ENCODE measurements at regions not wholly inside any gene's neighbourhood (a gene's known extent, or its start where the extent isn't known, plus 50 kb on each side); places are given as distances from the start of the nearest gene placed in this dataset.
"Not testable (repeated sequence)": the region's sequence is repeated elsewhere in the genome, so short reads cannot be mapped to it uniquely, and the experiment has no call there.

DNA sequence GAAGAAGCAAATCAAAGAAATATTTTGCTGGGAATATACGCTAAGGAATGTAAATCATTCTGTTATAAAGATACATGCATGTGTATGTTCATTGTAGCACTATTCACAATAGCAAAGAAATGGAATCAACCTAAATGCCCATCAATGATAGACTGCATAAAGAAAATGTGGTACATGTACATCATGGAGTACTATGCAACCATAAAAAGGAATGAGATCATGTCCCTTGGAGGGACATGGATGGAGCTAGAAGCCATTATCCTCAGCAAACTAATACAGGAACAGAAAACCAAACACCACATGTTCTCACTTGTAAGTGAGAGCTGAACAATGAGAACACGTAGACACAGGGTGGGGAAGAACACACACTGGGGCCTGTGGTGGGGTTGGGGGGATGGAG lies 100.7 kb downstream of the FOXD2 start:
- TF ChIP-seq, protein P1, sequence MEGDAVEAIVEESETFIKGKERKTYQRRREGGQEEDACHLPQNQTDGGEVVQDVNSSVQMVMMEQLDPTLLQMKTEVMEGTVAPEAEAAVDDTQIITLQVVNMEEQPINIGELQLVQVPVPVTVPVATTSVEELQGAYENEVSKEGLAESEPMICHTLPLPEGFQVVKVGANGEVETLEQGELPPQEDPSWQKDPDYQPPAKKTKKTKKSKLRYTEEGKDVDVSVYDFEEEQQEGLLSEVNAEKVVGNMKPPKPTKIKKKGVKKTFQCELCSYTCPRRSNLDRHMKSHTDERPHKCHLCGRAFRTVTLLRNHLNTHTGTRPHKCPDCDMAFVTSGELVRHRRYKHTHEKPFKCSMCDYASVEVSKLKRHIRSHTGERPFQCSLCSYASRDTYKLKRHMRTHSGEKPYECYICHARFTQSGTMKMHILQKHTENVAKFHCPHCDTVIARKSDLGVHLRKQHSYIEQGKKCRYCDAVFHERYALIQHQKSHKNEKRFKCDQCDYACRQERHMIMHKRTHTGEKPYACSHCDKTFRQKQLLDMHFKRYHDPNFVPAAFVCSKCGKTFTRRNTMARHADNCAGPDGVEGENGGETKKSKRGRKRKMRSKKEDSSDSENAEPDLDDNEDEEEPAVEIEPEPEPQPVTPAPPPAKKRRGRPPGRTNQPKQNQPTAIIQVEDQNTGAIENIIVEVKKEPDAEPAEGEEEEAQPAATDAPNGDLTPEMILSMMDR (IDR thresholded peaks at IDR 0.05): not testable (repeated sequence)
- not testable (repeated sequence) for TF ChIP-seq POLR2A, EP300, POLR2AphosphoS5 (IDR thresholded peaks at IDR 0.05)

Measured in sigmoid colon (tissue), 4 donors.